ENCODE measurements at regions not wholly inside any gene's neighbourhood (a gene's known extent, or its start where the extent isn't known, plus 50 kb on each side); places are given as distances from the start of the nearest gene placed in this dataset.

DNA sequence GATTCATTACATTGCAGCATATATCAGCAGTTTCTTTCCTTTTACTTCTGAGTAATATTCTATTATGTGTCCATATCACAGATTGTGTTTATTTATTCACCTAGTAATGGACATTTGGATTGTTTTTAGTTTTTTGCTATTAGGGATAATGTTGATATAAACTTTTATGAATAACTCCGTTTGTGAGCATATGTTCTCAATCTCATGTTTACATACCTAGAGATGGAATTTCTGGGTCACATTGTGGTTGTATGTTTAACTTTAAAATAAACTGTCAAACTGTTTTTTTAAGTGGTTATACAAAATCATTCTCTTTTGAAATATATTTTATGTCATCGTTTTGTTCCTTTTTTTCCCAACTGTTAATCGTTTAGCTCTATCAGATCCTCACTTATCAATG, 311.6 kb downstream of the MMUT start:
- TF ChIP-seq, protein P1, sequence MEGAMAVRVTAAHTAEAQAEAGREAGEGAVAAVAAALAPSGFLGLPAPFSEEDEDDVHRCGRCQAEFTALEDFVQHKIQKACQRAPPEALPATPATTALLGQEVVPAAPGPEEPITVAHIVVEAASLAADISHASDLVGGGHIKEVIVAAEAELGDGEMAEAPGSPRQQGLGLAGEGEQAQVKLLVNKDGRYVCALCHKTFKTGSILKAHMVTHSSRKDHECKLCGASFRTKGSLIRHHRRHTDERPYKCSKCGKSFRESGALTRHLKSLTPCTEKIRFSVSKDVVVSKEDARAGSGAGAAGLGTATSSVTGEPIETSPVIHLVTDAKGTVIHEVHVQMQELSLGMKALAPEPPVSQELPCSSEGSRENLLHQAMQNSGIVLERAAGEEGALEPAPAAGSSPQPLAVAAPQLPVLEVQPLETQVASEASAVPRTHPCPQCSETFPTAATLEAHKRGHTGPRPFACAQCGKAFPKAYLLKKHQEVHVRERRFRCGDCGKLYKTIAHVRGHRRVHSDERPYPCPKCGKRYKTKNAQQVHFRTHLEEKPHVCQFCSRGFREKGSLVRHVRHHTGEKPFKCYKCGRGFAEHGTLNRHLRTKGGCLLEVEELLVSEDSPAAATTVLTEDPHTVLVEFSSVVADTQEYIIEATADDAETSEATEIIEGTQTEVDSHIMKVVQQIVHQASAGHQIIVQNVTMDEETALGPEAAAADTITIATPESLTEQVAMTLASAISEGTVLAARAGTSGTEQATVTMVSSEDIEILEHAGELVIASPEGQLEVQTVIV (IDR thresholded peaks at IDR 0.05; ENCODE audit: borderline replicate concordance, partially characterized antibody) = no peak
- TF ChIP-seq, protein P2, sequence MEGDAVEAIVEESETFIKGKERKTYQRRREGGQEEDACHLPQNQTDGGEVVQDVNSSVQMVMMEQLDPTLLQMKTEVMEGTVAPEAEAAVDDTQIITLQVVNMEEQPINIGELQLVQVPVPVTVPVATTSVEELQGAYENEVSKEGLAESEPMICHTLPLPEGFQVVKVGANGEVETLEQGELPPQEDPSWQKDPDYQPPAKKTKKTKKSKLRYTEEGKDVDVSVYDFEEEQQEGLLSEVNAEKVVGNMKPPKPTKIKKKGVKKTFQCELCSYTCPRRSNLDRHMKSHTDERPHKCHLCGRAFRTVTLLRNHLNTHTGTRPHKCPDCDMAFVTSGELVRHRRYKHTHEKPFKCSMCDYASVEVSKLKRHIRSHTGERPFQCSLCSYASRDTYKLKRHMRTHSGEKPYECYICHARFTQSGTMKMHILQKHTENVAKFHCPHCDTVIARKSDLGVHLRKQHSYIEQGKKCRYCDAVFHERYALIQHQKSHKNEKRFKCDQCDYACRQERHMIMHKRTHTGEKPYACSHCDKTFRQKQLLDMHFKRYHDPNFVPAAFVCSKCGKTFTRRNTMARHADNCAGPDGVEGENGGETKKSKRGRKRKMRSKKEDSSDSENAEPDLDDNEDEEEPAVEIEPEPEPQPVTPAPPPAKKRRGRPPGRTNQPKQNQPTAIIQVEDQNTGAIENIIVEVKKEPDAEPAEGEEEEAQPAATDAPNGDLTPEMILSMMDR (IDR thresholded peaks at IDR 0.05 in 2 of 3, conservative IDR thresholded peaks at IDR 0.05 in 1 of 3; ENCODE audit: control insufficient read depth in 2 of 3, extremely low read depth in 1 of 3, insufficient read depth in 1 of 3, low read depth in 3 of 3, low read length in 3 of 3) = no peak

Data from GM12878 (cell line).